HG03039 (cell line): ENCODE measurements at regions not wholly inside any gene's neighbourhood (a gene's known extent, or its start where the extent isn't known, plus 50 kb on each side); places are given as distances from the start of the nearest gene placed in this dataset.

Experiments
- ATAC-seq: cut with Tn5 transposase; IDR thresholded peaks from one replicate; pipeline ENCODE4 v1.9.1; 2021; ENCODE audit warnings: mild to moderate bottlenecking, moderate library complexity; ENCODE audit not compliant: unreplicated experiment

DNA sequence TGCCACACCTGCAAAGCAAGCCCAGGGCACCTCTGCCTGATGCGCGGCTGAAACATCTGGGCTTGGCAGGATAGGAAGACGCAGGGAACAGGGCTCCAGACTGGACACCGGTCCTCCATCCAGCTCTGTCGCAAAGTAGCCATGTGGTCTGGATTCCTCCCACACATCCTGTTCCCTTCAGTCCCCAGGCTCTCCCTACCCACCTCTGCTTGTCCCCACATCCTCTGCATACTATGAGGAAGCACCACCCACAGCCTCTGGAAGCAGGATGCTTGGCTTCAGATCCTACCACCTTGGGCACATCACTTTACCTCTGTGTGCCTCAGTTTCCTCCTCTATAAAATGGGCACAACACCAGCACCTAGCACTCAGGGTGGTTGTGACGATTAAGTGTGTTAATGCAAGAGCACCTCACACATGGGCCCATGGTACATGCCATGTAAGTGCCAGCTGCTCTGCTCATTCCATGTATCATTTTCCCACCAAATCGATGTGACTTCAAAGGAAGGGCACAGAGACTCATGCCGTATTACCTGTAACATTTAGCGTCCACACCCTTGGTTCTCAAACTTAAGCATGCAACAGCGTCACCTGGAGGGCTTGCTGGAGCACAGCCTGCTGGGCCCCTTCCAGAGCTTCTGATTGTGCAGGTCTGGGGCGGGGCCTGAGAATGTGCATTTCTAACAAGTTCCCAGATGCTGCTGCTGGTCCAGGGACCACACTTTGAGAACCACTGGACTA is 138.6 kb upstream of the SDK2 start:
- ATAC-seq: no peak

DNA sequence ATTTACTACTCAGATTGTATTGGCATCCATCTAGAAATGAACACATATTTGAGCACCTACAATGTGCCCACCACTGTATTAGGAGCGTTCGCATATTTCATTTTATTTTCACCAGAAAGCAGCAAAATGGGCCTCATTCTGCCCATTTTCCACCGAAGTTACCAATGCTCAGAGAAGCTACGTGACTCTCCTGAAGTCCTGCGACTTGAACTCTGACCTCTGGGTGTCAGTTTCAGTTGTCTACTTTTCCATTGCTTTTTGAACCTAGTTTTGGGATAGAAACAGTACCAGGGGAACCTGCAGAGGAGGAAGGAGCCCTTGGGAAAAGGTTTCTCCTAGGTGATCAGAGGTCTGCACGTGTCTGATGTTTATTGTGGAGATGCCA is 139.1 kb upstream of the SDK2 start:
- ATAC-seq: no peak

DNA sequence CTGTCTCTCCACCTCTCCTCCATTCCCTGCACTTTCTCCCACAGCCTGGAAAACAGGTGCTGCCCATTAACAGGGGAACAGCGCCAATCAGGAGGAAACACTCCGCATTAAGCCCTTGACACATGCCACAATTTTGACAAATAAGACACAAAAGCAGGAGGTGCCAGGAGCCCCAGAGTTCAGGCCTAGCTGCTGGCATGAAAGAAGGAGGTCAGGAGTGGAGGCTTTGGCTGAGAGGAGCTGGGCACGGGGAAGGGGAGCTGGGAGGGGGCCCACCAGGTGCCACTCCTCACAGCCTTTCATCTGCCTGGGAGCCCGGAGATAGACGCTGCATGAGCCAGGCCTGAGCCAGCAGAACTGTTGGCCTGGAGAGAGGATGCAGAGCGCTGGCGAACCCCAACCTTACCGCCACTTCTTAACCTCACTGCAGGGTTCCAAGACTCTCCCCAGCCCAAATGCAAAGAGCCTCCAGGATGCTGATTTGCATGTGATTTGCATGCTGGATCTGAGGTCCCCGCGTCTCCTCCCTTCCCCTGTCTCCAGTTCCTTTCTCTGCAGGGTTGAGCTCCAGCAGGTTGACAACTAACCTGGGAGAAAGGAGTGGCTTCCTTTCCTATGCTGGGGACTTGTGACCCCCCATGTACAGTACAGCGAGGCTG is 139.8 kb upstream of the SDK2 start:
- ATAC-seq: no peak

DNA sequence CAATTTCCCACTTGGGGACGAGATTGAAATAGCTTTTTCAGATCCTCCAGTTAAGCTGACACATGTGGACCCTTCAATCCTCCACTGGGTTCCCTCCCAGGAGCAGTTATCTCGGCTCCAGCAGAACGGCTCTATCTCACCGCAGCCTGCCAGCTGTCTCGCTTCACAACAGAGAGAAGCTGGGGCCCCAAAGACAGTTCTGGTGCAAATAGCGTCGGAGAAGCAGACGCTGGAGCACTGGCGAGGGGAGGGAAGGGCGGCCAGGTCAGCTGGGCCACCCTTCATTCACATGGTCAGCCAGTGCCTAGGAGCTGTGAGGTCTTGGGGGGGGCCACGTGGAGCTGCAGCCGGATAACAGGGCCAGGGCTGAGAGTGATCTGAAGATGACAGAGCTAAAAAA is 141.3 kb upstream of the SDK2 start:
- no peak for ATAC-seq

DNA sequence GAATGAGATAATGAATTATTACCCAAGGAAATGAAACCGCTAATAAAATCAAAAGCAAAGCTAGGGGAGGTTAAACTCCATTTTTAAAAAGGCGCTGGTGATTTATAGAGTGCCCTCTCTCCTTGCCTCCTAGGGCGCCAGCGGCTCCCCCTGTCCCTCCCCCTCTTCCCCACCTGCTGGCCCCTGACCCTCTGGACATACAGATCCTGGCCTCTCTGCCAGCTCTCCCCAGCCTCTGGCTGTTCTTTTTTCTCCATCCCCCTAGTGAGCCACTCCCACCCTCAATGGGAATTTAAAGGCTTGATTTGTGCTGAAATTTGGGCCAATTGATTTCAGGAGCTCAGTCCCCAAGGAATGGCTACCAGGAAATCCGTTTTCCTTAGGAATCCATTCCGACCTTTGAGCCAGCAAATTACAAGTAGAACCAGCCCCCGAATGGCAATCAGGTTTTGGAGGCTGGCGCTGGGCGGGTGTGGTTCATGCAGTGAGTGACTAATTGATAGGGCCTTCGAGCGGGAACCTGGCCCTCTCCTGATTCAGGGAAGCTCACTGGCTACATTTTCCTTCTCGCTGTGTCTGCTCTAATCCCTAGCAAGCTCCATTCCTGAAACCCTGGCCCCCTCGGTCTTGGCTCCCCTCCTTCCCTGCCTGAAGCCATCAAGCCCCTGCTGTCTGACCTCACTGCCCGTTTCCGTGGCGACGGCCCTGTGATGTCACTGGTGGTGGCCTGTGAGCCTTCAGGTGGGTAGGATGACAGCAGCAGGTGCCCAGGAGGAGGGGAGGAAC is 141.9 kb upstream of the SDK2 start:
- no peak for ATAC-seq

DNA sequence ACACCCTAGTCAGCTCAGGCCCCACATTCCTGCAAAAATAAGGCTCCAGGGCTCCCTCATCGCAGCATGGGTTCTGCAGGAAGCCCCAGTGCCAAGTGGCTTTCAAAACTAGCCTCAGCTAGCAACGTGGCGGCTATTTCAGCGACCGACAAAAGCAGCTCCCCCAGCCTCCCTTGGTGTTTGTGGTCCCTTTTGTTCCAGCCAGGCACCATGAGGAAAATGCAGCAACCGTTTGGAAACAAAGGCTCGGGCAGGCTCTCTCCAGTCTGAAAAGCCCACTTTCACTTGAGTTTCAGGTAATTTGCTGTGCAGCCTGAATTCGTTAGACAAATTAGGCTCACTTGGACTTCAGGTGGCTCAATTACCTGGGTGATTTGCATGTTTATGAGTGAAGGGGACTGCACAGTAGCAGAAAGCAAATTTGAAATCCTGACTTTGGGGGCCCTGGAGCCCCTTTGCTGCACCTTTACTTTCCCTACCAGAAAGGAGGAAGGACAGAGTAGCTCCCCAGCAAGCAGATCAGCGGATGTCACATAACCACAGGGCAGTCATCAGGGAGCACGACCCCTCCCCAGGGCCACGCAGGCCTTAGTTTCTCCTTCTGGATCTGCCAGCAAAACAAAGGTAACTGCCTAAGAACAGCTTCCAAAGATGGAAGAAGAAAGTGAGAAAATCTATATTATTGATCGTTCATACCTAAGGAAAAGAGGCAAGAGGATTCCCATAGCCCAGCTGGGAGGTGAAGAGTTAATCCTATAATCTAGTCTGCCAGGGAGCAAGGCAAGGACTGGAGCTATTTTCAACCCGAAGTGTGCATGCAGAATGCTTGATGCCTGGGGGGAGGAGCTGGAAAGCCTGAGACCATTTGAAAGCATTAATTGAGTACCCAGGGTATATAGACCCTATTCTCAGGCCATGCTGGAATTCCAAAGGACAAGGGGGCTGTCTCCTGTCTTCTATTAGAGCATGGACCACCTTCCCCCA is 143.1 kb upstream of the SDK2 start:
- ATAC-seq: no peak

DNA sequence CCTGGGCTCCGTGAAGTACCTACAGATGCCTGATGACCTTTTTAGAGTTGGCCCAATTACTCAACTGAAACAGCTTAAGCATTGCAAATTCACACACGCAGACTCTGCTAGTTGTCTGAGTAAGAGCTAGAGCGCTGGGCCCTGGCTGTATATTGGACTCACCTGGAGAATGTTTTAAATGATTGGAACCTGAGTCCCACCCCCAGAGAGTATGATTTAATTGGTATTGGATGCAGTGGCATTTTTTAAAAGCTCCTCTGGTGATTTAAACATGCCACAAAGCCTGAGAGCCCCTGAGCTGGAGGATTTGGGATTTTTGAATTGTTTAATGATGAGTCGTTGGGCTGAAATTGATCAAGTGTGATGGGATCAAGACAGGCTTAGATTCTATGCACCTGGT is 143.9 kb upstream of the SDK2 start:
- no peak for ATAC-seq

DNA sequence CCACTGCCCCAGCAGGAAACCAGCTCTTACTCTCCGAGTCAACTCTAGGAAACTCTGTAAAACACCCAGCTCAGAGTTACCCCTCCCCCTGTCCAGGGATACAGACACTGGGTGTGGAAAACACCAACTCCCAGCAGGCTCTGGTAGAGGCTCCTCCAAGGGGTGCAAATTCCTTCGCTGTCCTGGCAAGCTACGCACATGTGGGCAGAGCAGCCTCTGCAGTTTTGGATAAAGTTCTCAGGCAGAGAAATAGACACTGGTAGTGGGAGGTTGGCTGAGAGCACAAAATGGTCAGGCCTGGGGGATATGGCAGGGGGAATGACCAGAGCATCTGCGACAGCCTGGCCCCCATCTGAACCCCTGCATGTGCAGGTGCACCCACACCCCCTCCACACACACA is 146.9 kb upstream of the SDK2 start:
- no peak for ATAC-seq

DNA sequence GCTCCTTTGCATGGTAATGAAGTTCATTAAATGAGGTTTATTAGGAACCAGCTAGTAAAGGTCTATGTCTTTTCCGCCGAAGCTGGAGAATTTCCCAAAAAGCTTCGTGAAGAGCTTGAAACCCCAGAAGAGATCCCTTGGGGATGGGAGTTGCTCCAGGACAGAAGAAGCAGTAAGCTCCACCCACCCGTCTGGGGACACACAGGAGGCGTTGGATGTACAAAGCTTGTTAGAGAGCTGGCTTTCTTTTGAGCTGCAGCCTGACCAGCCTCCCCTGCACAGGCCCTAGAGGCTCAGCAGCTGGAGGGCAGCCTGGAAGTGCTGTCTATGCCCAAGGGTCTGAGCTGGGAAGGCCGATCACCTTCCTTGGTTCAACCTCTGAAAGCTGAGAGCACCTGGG is 147.4 kb upstream of the SDK2 start:
- no peak for ATAC-seq

DNA sequence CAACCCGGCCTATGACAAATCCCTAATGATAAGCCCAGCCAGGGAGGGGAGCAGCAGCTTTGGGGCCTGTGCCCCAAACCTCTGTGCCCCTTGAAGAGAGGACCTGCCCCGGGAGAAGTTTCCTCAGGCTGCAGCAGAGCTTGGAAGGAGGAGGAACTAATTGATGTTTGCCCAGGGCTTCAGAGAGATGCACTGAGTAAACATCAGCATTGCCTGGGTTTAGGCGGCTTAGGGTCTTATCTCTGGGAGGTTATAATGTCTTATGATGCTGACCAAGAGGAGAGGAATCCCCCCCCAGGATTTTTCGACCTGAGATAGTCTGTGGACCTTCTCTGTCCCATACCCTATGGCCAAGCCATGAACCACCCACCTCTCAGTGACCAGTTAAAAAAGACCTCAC is 148.7 kb upstream of the SDK2 start:
- no peak for ATAC-seq

DNA sequence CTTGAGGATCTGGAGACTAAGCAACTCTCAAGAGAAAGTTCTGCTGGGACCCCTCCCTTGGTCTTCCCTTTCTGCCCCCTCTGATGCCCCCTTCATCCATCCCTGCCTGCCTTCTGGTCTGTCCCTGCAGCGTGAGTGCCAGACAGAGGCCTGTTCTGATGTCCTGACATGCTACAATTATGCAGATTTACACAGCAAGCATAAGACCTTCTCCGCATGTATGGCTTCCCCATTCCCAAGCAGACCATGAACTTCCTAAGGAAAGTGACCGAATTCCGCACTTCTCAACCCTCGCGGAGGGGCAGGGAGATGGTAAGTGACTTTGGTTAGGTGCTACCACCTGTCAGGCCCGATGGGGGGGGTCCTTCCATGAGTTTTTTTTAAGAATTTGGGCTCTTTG is 150.1 kb upstream of the SDK2 start:
- ATAC-seq: no peak

DNA sequence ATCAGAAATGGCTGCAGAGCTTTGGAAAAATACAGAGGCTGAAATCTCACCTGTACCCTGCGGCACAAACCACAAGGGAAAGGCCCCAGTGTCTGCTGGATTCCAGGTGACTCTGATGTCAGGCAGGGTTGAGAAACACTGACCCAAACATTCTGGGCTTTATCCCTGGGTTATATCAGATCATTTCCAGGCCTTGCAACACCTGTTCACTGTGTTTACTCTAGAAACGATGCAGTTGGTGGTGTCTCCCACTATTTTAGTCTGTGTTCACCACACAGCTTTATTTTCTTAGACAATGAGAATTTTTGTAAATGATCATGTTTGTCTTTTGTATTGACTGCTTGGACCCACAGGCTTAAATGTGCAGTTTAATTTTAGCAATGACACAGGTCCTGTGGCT is 151.5 kb upstream of the SDK2 start:
- ATAC-seq: no peak

DNA sequence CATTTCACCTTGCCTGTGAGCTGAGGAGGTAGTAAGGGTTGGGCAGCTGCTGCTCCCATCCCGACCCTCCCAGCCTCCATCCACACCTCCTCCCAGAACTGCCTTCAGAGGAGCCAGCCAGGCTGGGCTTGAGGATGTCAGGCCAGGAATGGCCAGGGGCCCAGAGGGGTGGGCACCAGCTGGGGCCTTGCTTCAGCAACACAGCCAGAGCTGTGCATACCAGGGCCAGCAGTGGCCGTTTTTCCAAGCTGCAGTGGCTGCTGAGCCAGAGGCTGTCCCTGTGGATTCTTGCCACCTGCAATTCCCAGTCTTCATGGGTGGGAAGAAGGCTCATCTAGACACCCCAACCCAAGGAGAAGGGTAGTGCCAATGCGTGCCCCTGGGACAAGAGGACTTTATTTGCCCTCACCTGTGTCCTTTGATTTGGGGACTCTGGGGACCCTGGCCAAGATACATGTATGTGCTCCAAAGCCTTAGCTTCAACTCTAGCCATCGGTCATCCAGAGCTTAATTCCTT is 153.4 kb upstream of the SDK2 start:
- no peak for ATAC-seq

DNA sequence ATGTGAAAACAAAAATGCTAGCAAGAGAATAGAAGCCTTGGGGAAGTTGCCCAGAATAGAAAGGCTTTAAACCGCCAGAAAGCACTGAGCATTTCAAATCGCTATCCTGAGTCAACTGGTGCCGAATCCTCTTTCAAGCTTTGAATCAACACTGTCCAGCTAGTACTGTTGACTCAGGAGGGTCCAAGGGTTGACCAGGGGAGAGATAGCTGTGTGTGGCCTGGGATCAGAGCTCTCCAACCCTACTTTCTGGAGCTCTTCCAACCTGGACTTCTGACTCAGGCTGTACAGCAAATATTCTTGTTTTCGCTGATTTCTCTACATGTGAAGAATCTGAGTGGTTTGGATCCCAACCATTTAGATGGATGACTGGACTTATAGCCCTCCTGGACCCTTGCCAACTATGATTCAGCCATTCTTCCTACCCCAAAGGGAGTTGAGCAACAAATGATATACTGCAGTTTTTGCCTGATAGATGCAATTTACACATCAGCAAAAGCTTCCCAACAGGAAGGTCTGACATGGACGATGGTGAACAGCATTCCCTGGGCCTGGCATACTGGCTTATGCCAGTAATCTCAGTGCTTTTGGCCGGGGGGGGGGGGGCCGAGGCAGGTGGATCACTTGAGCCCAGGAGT is 154.0 kb upstream of the SDK2 start:
- ATAC-seq: no peak

DNA sequence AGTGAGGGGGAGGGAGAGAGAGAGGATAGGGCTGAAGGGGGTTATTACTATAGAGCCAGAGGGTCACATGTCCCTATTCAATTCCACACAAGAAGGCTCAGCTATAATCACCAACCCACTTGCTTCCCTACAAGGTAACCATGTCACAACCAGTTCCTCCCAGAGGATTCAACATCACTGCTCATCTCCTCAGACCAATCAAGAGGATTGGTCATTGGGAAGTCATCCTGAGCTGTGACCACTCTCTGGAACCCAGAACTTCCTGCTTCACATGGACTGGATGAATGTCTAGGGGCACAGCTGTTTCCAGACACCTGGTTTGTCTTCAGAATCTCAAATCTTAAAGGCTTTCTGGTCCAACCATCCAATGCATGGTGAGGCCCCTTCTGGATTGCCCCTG is 154.9 kb upstream of the SDK2 start:
- no peak for ATAC-seq

DNA sequence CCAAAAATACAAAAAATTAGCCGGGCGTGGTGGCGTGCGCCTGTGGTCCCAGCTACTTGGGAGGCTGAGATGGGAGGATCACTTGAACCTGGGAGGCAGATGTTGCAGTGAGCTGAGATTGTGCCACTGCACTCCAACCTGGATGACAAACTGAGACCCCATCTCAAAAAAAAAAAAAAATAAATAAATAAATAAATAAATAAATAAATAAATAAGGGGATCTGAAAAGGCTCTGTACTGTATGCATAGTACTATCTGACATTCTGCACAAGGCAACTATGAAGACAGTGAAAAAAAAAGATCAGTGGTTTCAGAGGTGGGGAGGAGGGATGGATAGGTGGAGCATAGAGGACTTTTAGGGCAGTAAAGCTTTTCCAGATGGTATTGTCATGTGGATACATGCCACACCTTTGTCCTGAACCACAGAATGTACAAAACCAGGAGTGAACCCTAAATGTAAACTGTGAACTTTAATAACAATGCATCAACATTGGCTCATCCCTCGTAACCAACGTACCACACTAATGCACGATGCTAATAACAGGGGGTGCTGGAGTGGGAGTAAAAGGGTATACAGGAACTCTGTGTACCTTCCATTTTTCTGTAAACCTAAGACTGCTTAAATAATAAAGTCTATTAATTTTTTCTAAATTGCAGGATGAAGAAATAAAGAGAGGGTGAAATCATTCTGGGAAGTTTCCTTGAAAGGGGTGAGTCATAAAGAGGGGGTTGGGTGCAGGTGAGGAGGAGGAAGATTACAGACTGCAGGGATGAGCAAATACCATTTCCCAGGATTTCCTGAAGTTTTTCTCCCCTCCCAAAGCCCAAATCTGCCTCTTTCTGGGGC is 155.8 kb upstream of the SDK2 start:
- ATAC-seq: no peak

DNA sequence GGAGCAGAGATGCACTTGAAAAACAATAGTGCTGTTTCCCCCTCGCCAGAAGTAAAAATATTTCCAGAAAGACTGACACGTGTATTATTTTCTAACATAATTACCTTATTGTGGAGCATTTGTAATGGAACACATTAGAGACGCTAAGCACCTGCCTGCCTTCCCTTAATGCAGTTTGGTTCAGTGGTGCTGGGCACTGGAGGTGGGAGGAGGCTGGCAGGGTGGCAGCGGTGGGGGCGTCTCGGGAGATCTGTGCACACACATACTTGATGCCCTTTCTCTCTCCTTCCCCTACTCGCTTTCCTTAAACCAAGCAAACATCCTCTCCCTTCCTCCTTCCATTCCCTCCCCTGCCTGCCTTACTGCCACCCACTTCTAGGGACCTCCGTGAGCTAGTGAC is 156.6 kb upstream of the SDK2 start:
- ATAC-seq: no peak

DNA sequence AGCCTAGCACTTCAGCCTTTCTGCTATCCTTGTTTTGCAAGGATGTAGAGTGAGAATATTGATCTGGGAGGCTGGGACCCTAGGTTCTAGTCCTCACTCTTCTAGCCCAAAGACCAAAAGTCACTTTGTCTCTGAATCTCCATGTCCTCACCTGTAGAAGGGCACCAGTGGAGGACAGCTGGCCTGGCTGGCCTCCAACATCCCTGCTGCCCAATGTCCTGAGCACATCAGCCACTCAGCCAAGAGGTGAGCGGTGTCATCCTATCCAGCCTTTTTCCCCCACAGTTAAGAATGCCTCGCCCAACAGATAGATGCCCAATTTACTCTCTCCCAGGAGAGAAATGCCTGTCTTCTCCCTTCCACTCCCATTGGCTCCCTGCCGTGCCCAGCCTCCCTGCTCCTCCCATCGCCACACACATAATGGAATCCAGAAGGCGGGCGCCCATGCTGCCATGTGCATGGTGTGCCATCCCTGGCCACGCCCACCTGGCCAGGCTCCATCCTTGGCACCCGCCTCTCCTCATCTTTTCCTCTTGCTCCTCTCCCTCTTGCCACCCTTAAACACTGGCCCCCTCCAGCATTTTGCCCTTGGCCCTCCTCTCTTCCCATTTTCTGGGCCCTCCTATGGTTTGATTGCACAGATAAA is 157.3 kb upstream of the SDK2 start:
- ATAC-seq: no peak

DNA sequence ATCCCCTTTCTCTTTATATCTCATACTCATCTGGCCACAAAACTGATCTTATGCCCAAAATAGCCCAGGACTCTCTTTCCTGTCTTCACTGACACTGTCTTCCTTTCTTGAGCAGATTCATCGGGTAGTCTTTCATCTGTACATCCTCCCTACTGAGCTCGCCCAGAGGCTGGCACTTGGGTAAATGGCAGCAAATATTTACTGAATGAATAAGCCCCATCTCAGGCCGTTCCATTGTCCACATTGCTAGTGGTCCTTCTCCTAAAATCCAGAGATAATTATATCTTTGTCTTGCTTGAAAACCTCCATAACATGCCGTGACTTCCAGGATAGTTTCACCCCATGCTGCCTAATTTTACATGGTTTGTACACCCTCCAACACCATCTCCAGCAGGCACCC is 158.1 kb upstream of the SDK2 start:
- ATAC-seq: no peak
